B cell (primary cell): ENCODE measurements at regions not wholly inside any gene's neighbourhood (a gene's known extent, or its start where the extent isn't known, plus 50 kb on each side); places are given as distances from the start of the nearest gene placed in this dataset.

Experiments used
- ATAC-seq: fragments of 200-7000 bp; cut with Tn5 transposase; one replicate; pipeline ENCODE4 v1.10.0; 2021; ENCODE audit warnings: low read depth, mild to moderate bottlenecking, moderate number of reproducible peaks, moderate library complexity
- CTCF ChIA-PET: fragments of 350-600 bp; sonication (Branson Sonifier 250); formaldehyde crosslinking; loops from one replicate; lab custom pipeline; 2021; ENCODE audit warnings: antibody characterized with exemption, inconsistent platforms; lab: Charles Lee
- POLR2A ChIA-PET: fragments of 350-600 bp; sonication (Branson Sonifier 250); formaldehyde crosslinking; loops from one replicate; lab custom pipeline; 2021; ENCODE audit warnings: antibody characterized with exemption; lab: Charles Lee
- DNase-seq: peaks from one replicate; pipeline ENCODE4 v3.0.0; 2013
- H2AFZ ChIP-seq: 2 replicates; pipeline ENCODE4 v1.6.1; 2012; ENCODE audit warnings: mild to moderate bottlenecking, low read depth, low read length; ENCODE audit not compliant: insufficient read depth, poor library complexity, severe bottlenecking
- H3K27ac ChIP-seq, 2 donors: 1 replicate in 1 of 2; 2 replicates in 1 of 2; pipeline ENCODE4 v1.5.1; 2012 to 2013; ENCODE audit warnings: low read length in 2 of 2, mild to moderate bottlenecking in 2 of 2, moderate library complexity in 1 of 2
- H3K27me3 ChIP-seq, 4 experiments: fragments of 200-600 bp in 1 of 4; sonication (generic) in 1 of 4; replicated peaks in 1 of 4; 1 replicate in 2 of 4; 2 replicates in 2 of 4; pipeline versions ENCODE4 v1.6.1 to v1.7.0; 2013 to 2016; ENCODE audit warnings: low read length in 3 of 4, mild to moderate bottlenecking in 2 of 4, mixed read lengths in 1 of 4, moderate library complexity in 1 of 4; ENCODE audit not compliant: insufficient read depth in 4 of 4, control insufficient read depth in 3 of 4; ENCODE audit errors: control extremely low read depth in 1 of 4
- H3K36me3 ChIP-seq, 2 experiments: replicated peaks in 1 of 2; 1 replicate in 1 of 2; 2 replicates in 1 of 2; pipeline versions ENCODE4 v1.6.1 to v1.7.1; 2013; ENCODE audit warnings: low read length in 1 of 2; ENCODE audit not compliant: insufficient read depth in 2 of 2, control insufficient read depth in 1 of 2; ENCODE audit errors: control extremely low read depth in 1 of 2, extremely low read depth in 1 of 2
- H3K4me1 ChIP-seq, 2 donors: fragments of 200-600 bp in 1 of 2; sonication (generic) in 1 of 2; 1 replicate in 1 of 2; 2 replicates in 1 of 2; pipeline versions ENCODE4 v1.5.1 to v1.6.1; 2013 to 2017; ENCODE audit warnings: low read length in 2 of 2; ENCODE audit not compliant: control insufficient read depth in 2 of 2, insufficient read depth in 2 of 2
- H3K4me2 ChIP-seq: replicated peaks from 2 replicates; pipeline ENCODE3; 2012; ENCODE audit warnings: mild to moderate bottlenecking, low read depth, low read length; ENCODE audit not compliant: poor library complexity, severe bottlenecking
- H3K4me3 ChIP-seq, 5 experiments: fragments of 200-600 bp in 1 of 5; sonication (generic) in 1 of 5; 1 replicate in 3 of 5; 2 replicates in 2 of 5; pipeline versions ENCODE4 v1.5.1 to v1.7.0; 2011 to 2016; ENCODE audit warnings: low read length in 4 of 5, mild to moderate bottlenecking in 4 of 5, low read depth in 2 of 5, control low read depth in 1 of 5, moderate library complexity in 1 of 5; ENCODE audit not compliant: insufficient read depth in 1 of 5; ENCODE audit errors: control extremely low read depth in 1 of 5, extremely low read depth in 1 of 5
- H3K79me2 ChIP-seq: fragments of 200-600 bp; sonication (generic); one replicate; pipeline ENCODE4 v1.6.0; 2016; ENCODE audit warnings: low read length; ENCODE audit not compliant: control insufficient read depth, insufficient read depth
- H3K9ac ChIP-seq: fragments of 200-600 bp; sonication (generic); 2 replicates; pipeline ENCODE4 v1.6.1; 2017; ENCODE audit warnings: mild to moderate bottlenecking, low read length, moderate library complexity
- H3K9me3 ChIP-seq, 3 donors: one replicate each; pipeline versions ENCODE4 v1.6.1 to v1.7.1; 2013; ENCODE audit warnings: low read length in 2 of 3; ENCODE audit not compliant: control insufficient read depth in 2 of 3, insufficient read depth in 1 of 3; ENCODE audit errors: control extremely low read depth in 1 of 3
- H4K20me1 ChIP-seq: 2 replicates; pipeline ENCODE4 v1.6.0; 2012; ENCODE audit warnings: mild to moderate bottlenecking, low read length; ENCODE audit not compliant: insufficient read depth, control insufficient read depth, poor library complexity, severe bottlenecking
- H3K27ac Mint-ChIP-seq: one replicate; pipeline ENCODE4 v1.8.0; 2021; ENCODE audit warnings: mixed read lengths
- H3K27me3 Mint-ChIP-seq: one replicate; pipeline ENCODE4 v1.8.0; 2021; ENCODE audit warnings: mixed read lengths
- H3K4me1 Mint-ChIP-seq: one replicate; pipeline ENCODE4 v1.8.0; 2021; ENCODE audit warnings: mixed read lengths
- H3K4me3 Mint-ChIP-seq: one replicate; pipeline ENCODE4 v1.8.0; 2021; ENCODE audit warnings: mixed read lengths
- H3K9me3 Mint-ChIP-seq: one replicate; pipeline ENCODE4 v1.8.0; 2022; ENCODE audit warnings: mixed read lengths; ENCODE audit not compliant: insufficient read depth
- EZH2 ChIP-seq: IDR thresholded peaks from 2 replicates; pipeline ENCODE4 v1.6.1; 2012; ENCODE audit warnings: borderline replicate concordance, low read depth, mild to moderate bottlenecking, moderate library complexity, low read length; ENCODE audit not compliant: insufficient read depth, poor library complexity, severe bottlenecking
- WGBS: methylation state at CpG from one replicate; pipeline ENCODE4 v1.1.5; 2013; ENCODE audit warnings: missing lambda C conversion rate; ENCODE audit not compliant: insufficient coverage; 5-methylcytosine and 5-hydroxymethylcytosine counted together
- intact Hi-C: fragments of 100-400 bp; cut with micrococcal nuclease; formaldehyde crosslinking; loops from one replicate; pipeline ENCODE4 v1.10.0; 2022
- TF ChIP-seq, protein P1 (sequence below): fragments of 200-600 bp; IDR thresholded peaks from one replicate; pipeline ENCODE4 v1.8.0; 2022; ENCODE audit warnings: antibody characterized with exemption, mild to moderate bottlenecking

DNA sequence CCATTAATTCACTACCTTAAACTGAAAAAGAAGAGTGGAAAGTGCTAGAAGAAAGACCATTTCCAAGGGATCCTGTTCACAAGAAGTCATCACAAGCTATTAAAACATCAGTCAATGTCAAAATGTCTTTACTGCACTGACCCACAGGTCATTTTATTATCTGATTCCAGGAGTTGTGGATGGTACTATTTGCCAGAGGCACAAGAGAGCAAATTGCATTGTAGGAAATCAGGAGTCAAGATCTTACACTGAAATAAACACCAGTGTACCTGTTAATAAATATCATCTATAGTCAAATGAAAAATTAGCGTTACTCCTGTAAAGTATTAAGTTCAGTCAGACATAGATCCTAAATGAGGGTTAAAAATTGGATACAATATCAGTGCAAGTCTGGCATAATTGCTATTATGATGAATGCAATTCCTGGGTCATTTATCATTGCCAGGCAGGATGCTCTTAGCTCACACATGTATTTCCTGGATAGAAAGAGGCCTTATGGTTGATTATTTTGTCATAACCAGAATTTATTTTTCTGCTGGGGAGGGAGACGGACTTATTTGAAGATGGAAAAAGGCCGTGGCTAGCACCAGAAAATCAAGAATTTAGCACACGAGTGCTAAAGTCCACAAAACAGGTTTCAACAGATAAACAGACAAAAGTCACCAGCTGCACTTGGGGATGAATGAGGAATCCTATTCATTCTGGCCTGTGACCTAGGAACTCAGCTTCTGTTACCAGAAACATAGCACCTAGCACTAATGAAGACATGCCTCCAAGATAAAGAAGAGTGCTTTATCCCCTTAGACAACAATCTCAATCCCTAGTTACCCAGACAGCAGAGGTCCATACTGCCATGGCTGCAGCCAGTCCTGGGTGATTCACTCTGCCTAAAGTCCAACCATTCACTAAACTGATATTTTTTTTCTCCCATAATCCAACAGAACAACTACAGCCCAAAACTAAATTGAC lies 683.1 kb upstream of the POM121L12 start:
- CTCF ChIA-PET, result no interaction called here
- H3K9me3 Mint-ChIP-seq, result peaks cover 2% of the 10 kb centered on the region
- Histone ChIP-seq H3K9ac (no peak overlapping the region), H3K4me3 (no peak overlapping the region), H3K27ac (no peak overlapping the region), H3K4me2 (no peak overlapping the region), H3K27me3 (no peaks in the 10 kb centered on the region), H3K79me2 (no peaks in the 10 kb centered on the region), H2AFZ (no peak overlapping the region), H3K36me3 (no peaks in the 10 kb centered on the region), H3K9me3 (peaks cover 0 to 2% (median 0%) of the 10 kb centered on the region in 3 donors), H4K20me1 (no peaks in the 10 kb centered on the region), H3K4me1 (no peaks in the 10 kb centered on the region)
- ATAC-seq (no peak), DNase-seq (no peak)
- TF ChIP-seq, protein P1, sequence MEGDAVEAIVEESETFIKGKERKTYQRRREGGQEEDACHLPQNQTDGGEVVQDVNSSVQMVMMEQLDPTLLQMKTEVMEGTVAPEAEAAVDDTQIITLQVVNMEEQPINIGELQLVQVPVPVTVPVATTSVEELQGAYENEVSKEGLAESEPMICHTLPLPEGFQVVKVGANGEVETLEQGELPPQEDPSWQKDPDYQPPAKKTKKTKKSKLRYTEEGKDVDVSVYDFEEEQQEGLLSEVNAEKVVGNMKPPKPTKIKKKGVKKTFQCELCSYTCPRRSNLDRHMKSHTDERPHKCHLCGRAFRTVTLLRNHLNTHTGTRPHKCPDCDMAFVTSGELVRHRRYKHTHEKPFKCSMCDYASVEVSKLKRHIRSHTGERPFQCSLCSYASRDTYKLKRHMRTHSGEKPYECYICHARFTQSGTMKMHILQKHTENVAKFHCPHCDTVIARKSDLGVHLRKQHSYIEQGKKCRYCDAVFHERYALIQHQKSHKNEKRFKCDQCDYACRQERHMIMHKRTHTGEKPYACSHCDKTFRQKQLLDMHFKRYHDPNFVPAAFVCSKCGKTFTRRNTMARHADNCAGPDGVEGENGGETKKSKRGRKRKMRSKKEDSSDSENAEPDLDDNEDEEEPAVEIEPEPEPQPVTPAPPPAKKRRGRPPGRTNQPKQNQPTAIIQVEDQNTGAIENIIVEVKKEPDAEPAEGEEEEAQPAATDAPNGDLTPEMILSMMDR, result no peak
- no peak for TF ChIP-seq EZH2
- no peak overlapping the region for H3K27ac Mint-ChIP-seq
- intact Hi-C loops, result no loop called here
- POLR2A ChIA-PET, result no interaction called here
- H3K4me3 Mint-ChIP-seq, result no peak overlapping the region
- no peaks in the 10 kb centered on the region for H3K27me3 Mint-ChIP-seq
- H3K4me1 Mint-ChIP-seq, result no peaks in the 10 kb centered on the region
- 62% methylated on average over 2 of the region's 4 CpGs for WGBS

DNA sequence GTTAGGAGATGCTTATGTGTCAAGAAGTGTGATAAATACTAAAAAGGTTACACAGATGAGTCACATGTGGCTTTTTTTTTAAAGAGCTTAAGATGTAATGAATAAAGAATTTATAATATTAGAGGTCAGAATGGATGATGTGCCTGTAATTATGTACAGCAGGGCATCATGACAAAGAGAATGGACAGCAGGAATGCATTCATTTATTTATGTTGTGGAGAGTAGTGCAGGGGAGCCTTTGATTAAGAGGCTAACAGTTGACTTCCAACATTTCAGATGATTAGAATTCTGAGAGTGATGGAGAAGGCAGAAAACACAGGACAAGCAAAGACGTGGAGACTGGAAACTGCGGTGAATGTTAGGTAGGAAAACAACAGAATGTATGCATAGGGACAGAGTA lies 691.4 kb upstream of the POM121L12 start:
- H3K4me3 Mint-ChIP-seq, result no peak overlapping the region
- H3K27ac ChIP-seq, result no peak overlapping the region
- H3K4me1 ChIP-seq, result no peaks in the 10 kb centered on the region
- H3K27me3 ChIP-seq, result no peaks in the 10 kb centered on the region
- no peaks in the 10 kb centered on the region for H3K9me3 Mint-ChIP-seq
- H3K79me2 ChIP-seq, result no peaks in the 10 kb centered on the region
- peaks cover 0 to 16% (median 0%) of the 10 kb centered on the region in 3 donors for H3K9me3 ChIP-seq
- TF ChIP-seq EZH2, result no peak
- TF ChIP-seq, protein P1, result no peak
- no peaks in the 10 kb centered on the region for H3K4me1 Mint-ChIP-seq
- no peak overlapping the region for H3K27ac Mint-ChIP-seq
- ChIA-PET POLR2A (no interaction called here), CTCF (no interaction called here)
- H3K9ac ChIP-seq, result no peak overlapping the region
- no peak overlapping the region for H2AFZ ChIP-seq
- H3K4me3 ChIP-seq, result no peak overlapping the region
- H3K27me3 Mint-ChIP-seq, result no peaks in the 10 kb centered on the region
- 82% methylated on average over 2 of the region's 2 CpGs for WGBS
- H3K36me3 ChIP-seq, result no peaks in the 10 kb centered on the region
- intact Hi-C loops, result no loop called here
- ATAC-seq (no peak), DNase-seq (no peak)
- no peak overlapping the region for H3K4me2 ChIP-seq
- H4K20me1 ChIP-seq, result no peaks in the 10 kb centered on the region
